HG03045 (cell line): ENCODE measurements at regions not wholly inside any gene's neighbourhood (a gene's known extent, or its start where the extent isn't known, plus 50 kb on each side); places are given as distances from the start of the nearest gene placed in this dataset.
"Not testable (repeated sequence)": the region's sequence is repeated elsewhere in the genome, so short reads cannot be mapped to it uniquely, and the experiment has no call there.

Experiments used
- ATAC-seq: cut with Tn5 transposase; IDR thresholded peaks from one replicate; pipeline ENCODE4 v1.9.1; 2021; ENCODE audit warnings: mild to moderate bottlenecking, moderate library complexity; ENCODE audit not compliant: unreplicated experiment

DNA sequence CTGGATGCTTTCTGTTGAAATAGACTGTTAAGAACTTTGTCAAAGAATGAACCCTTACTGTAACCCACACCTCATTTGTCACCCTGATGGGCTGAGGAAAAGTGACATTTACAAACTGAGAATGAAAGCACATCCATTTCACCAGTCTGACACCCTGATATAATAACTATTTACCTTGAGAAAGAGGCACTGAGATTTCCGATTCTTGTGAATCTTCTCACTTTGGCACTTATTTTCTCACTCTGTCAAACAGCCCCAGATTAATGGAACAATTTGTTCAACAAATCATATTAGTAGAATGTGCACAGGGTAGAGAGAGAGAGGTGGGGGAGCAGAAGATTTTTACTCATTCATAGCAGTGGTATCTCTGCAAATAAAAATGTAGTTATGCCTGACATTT, 606.9 kb downstream of the MCTP2 start:
- no peak for ATAC-seq

DNA sequence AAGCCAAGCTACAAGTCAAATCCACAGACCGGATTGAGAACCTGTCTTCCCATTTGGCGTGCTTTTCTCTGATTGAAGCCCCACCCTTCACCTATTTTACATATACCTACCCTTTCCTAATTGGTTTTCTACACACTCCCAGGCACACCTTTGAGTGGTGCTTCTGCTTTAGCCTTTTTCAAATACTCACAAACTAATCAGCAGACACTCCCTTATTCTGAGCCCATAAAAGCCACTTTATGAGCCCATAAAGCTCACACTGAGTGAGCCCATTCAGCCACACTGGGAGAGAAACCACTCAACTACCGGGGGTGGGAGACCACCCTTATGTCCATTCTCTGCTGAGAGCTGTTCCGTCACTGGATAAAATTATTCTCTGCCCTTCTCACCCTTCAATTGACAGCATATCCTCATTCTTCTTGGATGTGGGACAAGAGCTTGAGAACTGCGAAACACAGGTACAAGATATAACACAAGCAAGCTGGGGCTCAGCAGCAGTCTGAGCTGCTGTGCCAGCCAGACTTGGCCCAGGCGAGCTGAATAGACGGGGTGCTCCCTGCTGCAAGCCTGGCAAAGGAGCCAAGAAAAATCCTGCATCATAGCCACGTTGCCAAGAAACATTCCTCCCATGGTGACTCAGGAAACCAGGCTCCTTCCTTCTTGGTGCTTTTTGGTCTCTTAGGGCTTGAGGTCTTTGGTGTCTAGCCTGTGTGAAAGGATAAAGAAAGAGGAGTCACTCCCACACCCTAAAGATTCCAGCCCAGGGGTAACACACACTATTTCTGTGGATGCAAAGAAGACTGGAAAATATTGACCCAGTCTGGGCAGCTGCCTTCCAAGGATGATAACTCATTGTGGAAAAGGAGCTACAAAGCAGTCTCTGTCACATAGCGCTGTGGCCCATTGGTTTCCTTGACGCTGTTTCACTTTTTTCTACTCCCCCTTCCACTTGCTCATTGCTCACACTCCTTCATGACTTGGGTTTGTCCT, 609.7 kb downstream of the MCTP2 start:
- no peak for ATAC-seq

DNA sequence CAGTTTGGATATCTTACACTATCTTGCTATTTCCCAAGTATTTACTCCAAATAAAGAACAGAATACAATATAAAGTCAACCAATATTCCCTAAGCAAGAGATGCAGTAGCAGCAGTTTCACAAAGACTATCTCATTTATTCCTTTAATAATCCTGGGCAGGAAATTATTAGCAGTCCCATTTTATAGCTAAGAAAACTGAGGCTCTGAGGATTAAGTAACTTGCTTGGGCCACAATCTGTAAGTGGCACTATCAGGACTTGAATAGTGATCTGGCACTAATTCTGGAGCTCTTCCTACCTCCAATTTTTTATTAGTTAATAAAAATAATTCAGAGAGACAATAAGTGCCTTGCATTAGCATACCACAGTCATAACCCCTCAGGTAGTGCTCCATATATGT, 611.7 kb downstream of the MCTP2 start:
- no peak for ATAC-seq

DNA sequence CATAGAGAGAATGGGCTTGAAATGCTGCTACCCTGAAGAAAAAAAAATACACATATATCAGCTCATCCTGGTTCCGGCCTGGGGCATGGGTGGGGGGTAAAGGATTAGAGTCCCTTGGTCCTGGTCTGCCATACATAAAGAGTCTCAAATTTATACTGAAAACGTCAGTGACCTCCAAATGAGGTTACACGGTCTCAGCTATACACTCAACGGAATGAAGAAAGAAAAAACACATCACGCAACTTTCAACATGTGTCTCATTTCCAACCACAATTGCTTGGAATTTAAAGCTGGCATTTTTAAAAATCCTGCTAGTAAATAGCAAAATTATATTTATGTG, 612.8 kb downstream of the MCTP2 start:
- no peak for ATAC-seq

DNA sequence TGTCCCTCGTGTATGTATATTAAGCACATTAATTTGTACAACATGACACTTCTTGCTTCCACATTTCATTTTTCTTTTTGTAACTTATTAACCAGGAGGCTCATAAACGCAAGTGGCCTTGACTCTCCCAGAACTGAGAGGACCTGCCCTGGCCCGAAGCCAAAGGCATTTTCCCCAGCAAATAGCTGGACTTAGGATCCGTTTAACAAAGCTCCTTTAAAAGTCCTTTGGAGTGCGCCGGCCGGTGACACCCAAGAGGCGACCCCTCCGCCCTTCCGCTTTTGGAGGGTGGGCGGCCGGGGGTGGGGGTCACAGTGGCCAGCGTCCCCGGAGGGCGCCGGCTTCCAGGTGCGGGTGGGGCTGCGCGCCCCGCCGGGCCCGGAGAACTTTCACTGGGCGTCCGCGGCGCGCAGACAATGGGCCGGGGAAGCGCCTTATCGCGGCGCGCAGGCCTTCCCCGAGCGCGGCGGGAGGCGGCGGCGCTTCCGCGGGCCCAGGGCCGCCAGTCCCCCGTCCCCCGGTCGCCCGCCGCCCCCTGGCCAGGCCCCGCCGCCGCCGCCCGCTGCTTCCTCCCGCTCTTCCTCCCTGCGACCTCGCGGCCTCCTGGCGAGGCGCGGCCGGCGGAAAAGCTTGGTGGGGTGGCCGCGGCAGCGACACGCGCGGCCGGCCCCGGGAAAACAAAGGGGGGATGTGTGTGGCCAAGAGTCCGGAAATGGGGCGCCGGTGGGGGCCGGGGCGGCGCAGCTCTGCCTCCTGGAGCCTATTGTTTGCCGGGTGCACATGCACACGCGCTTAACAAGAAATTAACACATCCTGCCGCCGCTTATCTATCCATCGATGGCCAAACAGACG, 613.4 kb downstream of the MCTP2 start:
- no peak for ATAC-seq

DNA sequence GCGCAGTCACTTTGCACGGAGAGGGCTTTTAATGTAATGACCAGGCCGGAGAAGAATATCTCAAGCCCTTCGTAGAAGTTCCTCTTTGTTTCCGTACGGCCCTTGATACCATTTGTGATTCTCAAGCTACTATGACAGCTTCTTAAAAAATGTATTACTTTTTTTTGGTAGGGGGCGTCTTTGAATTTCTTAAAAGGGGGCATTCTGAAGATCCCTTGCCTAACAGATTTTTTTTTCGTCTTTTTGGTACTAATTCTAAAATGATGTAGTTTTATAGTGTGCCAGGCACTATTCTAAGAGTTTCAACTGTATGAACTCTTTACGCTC, 614.0 kb downstream of the MCTP2 start:
- no peak for ATAC-seq

DNA sequence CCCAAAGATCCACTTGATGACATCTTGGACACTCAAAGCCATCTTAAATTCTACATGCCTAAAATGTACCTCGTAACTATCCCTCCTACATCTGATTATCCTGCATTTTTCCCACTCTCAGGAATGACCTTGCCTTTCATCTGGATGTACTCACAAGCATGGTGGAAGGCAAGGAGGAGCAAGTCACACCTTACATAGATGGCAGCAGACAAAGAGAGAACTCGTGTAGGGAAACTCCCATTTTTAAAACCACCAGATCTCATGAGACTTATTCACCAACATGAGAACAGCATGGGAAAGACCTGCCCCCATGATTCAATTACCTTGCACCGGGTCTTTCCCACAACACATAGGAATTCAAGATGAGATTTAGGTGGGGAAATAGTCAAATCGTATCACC, 616.0 kb downstream of the MCTP2 start:
- ATAC-seq = no peak

DNA sequence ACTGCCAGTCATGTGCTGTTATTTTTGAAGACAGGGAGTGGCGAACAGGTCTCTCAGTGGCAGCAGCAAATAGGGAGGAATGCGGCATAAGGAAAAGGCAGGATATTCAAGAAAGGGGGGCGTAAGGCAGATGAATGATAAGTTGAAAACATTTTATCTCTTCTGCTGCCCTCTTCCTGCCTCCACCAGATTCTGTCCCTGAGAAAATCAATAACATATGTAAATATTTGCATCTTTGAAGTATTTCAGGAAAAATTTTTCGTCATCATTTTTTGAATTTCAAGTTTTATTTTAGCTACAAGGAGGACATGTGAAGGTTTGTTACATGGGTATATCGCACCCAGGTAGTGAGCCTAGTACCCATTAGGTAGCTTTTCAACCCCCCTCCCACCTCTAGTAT, 616.7 kb downstream of the MCTP2 start:
- ATAC-seq = no peak

DNA sequence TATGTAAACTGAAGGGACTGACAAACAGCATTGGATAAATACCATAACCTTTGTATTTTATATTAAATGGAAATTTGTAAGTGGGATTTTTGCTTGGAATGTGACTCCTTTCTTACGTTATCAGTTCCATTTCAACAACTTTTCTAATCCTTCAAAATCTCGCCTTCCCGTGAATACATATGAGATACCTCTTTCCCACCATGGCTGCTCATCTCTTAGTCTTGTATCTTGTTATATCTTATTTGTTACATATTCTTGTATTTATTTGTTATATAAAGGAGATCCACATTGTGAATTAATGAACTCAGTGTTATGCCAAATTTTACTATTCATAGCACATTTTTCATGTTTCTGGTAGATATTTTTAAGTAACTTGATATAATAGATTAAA, 623.7 kb downstream of the MCTP2 start:
- no peak for ATAC-seq

DNA sequence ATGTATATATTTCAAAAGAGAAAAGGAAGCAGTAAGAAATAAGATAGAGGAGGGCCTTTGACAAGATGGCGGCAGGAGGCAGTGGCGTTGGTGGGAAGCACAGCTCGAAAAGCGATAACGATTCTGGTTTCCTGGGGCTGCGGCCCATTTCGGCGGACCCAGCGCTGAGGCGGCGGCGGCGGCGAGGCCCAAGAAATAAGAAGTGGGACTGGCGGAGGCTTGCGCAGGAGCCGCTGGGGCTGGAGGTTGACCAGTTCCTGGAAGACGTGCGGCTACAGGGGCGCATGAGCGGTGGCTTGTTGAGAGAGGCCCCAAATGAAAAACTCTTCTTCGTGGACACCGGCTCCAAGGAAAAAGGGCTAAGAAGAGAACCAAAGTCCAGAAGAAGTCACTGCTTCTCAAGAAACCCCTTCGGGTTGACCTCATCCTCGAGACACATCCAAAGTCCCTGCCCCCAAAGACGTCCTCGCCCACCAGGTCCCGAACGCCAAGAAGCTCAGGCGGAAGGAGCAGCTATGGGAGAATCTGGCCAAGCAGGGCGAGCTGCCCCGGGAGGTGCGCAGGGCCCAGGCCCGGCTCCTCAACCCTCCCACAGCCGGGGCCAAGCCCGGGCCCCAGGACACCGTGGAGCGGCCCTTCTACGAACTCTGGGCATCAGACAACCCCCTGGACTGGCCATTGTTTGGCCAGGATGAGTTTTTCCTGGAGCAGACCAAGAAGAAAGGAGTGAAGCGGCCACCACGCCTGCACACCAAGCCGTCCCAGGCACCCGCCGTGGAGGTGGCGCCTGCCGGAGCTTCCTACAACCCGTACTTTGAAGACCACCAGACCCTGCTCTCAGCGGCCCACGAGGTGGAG, 624.3 kb downstream of the MCTP2 start:
- ATAC-seq = no peak

DNA sequence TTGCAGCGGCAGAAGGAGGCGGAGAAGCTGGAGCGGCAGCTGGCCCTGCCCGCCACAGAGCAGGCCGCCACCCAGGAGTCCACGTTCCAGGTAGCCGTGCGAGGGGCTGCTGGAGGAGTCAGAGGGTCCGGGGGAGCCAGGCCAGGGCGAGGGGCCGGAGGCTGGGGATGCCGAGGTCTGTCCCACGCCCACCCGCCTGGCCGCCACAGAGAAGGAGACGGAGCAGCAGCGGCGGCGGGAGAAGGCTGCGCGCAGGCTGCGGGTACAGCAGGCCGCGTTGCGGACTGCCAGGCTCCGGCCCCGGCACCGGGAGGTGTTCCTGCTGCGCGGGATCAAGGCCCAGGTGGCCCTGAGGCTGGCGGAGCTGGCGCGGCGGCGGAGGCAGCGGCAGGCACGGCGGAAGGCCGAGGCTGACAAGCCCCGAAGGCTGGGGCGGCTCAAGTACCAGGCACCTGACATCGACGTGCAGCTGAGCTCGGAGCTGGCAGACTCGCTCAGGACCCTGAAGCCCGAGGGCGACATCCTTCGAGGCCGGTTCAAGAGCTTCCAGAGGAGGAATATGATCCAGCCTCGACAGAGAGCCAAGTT, 625.0 kb downstream of the MCTP2 start:
- no peak for ATAC-seq

DNA sequence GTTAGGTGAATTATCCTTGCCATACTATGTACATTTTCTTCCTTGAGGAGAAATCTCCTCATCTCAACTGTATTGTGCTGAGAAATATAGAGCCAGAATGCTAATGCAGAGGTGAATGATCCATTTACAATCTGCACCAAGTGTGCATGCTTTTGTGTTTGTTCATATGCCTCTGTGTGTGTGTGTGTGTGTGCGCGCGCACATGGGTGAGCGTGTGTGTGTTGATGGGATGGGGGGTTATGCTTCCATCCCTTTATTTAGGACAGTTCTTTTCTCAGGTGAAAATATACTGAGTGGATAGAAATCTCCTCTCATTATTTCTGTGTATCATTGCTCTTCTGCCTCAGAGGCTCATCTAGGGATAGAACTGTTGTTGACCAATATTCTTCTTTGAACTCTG, 626.1 kb downstream of the MCTP2 start:
- no peak for ATAC-seq

DNA sequence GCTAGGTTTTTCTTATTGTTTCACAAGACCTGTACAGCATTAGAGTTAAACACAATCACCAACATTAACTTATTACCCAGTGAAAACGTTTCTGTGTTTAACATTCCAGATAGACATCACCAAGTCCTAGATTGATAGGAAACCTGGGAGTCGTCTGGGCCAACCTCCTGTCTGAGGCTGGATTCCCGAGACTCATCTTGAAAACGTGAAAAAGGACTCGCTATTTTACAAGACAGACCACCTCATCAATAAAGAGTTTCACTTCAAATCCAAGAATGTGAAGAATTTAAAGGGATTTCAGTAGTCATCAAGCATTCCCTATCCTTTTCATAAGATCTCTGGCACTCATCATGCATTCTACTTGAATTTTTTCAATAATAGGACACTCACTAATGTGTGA, 626.6 kb downstream of the MCTP2 start:
- no peak for ATAC-seq

DNA sequence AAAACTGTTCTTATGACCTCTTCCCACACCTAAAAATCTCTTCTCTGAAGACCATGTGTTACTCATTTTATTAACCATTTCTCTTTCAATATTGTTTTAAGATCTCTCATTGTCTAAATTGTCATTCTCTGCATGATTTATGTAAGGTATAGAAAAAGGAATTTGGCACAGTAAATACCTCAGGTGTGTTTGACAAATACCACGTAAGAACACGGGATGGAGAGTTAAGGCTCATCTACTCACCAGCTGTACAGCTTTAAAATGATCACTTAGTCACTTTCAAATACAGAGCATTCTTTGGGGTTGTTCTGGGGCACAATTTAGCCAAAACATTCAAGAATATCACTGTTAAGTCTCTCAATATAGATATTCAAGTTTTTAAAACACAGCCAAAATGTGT, 627.1 kb downstream of the MCTP2 start:
- no peak for ATAC-seq

DNA sequence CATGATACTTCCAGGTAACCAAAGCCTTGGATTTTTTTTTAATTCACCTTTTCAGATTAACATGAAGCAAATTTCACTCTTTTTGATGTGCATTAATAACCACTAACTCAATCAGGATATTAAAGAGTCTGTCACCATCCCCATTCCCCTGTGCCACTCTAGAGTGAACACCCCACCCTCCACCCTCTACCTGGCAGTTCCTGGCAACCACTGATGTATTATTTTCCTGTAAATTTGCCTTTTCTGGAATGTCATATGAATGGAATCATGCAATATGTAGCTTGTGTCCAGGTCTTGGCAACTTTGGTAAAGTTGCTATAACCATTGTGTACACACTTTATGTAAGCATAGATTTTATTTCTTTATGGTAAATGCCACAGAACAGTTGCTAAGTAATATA, 627.6 kb downstream of the MCTP2 start:
- no peak for ATAC-seq

DNA sequence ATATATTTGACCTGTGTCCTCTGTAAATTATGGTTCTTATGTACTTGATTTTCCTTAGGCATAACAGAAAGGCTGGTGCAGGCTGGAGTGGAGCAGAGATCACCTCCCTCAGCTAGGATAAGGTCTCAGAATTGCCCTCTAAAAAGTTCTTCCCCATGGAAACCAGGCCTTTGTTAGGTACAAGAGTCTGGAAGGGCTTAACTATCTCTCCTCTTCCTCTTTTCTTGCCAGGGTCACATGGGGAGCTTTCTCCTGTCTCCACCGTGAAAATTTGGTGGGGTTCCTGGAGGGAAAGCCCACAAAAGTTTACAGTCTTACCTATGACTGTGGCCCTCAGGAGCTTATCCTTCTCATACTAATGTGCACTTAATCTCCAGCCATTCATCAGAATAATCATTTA, 633.2 kb downstream of the MCTP2 start:
- no peak for ATAC-seq

DNA sequence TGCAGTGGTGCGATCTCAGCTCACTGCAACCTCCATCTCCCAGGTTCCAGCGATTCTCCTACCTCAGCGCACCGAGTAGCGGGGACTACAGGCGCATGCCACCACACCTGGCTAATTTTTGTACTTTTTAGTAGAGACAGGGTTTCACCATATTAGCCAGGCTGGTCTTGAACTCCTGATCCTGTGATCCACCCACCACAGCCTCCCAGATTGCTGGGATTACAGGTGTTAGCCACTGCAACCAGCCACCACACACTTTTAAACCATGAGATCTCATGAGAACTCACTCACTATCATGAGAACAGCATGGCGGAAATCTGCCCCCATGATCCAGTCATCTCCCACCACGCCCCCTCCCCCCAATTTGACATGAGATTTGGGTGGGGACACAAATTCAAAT, 636.9 kb downstream of the MCTP2 start:
- not testable (repeated sequence) for ATAC-seq

DNA sequence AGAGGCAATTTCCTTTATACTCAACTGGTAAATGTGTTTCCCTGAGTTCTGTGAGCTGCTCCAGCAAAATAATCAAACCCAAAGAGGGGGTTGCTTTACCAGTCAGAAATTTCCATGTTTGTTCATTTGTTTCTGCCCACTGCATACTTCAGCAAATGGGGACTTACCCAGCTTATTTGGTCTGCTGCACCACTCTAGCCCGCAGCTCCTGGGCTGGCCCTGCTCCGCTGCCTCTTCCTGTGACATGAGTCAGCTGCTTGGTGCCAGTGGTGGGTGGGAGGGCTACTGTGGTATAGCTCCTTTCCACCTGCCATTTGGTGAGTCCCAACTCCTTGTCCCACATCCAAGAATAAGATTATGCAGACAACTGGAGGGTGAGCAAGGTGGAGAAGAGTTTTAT, 644.2 kb downstream of the MCTP2 start:
- ATAC-seq = no peak

DNA sequence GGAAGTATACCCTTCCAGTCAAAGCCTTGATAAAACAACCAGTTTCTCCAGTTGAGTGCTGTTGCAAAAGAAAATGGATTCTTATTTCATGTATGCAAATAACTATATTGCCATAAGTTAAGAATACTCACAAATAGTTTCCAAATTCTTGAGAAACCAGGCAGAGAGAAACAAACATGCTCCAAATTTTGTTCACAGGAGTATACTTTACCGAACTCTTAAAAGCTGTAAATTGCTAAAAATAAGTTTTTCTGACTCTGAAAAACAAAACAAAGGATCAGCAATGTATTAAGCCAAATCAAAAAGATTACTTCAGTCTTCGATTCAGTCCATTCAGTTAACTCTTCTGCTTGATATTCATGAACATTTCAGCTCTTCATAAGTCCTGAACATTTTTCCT, 646.5 kb downstream of the MCTP2 start:
- no peak for ATAC-seq

DNA sequence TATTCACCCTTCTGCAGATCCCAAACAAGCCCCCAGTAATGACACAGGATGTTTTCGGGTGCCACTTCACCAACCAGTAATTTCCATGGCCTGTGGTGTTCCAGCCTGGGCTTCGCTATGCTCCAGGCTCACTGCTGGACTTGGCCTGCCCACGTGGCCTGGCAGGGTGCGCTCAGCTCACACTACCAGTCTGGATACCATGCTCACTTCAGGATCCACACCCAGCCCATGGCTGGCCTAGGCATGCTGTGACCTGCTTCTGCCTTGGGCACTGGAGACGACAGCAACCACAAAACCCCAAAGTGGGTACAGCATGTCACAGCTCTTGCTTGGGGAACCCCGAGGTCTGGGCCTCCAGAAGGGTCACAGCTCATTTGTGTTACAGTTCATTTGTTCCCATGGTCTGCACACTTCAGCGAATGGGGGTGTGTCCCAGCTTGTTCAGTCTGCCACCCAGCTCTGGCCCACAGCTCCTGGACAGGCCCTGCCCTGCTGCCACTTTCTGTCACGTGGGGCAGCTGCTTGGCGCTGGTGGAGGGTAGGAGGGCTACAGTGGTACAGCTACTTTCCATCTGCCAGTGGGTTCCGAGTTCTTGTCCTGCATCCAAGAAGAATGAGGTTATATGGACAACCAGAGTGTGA, 650.8 kb downstream of the MCTP2 start:
- ATAC-seq = no peak
